HFF-Myc (cell line): ENCODE measurements at regions not wholly inside any gene's neighbourhood (a gene's known extent, or its start where the extent isn't known, plus 50 kb on each side); places are given as distances from the start of the nearest gene placed in this dataset.

ENCODE experiments used
- DNase-seq: peaks from one replicate; pipeline ENCODE4 v3.0.0-alpha.2; 2011; ENCODE audit warnings: low read depth; ENCODE audit errors: extremely low read depth
- H3K4me3 ChIP-seq: replicated peaks from 2 replicates; pipeline ENCODE4 v1.5.1; 2011; ENCODE audit warnings: low read depth, mild to moderate bottlenecking, control low read depth, low read length
- CTCF ChIP-seq: IDR thresholded peaks from 2 replicates; pipeline ENCODE4 v1.5.1; 2012; ENCODE audit warnings: mild to moderate bottlenecking, low read depth, low read length, control low read depth; ENCODE audit errors: missing control alignments

GRCh38 chr2:40592218-40592617, 140.3 kb upstream of the SLC8A1 start:
- H3K4me3 ChIP-seq: no peak overlapping the region
- TF ChIP-seq CTCF: no peak
- DNase-seq: no peak

GRCh38 chr2:40606862-40607261, 155.0 kb upstream of the SLC8A1 start:
- DNase-seq: no peak
- no peak for TF ChIP-seq CTCF
- H3K4me3 ChIP-seq: no peak overlapping the region

- TF ChIP-seq CTCF: no peak
- no peak for DNase-seq
- H3K4me3 ChIP-seq: no peak overlapping the region
These were observed 159.3 kb upstream of the SLC8A1 start for GRCh38 chr2:40611196-40611595.

GRCh38 chr2:40625849-40626248, 174.0 kb upstream of the SLC8A1 start:
- H3K4me3 ChIP-seq: no peak overlapping the region
- no peak for TF ChIP-seq CTCF
- DNase-seq: no peak

- DNase-seq: no peak
- no peak overlapping the region for H3K4me3 ChIP-seq
These were observed 176.7 kb upstream of the SLC8A1 start for GRCh38 chr2:40628556-40628955.

GRCh38 chr2:40629768-40630434, 178.0 kb upstream of the SLC8A1 start:
- no peak for TF ChIP-seq CTCF
- no peak for DNase-seq
- H3K4me3 ChIP-seq: no peak overlapping the region

More at GRCh38 chr2:40628556-40628955, 176.7 kb upstream of the SLC8A1 start:
- no peak for TF ChIP-seq CTCF

- H3K4me3 ChIP-seq: no peak overlapping the region
- no peak for DNase-seq
- TF ChIP-seq CTCF: no peak
These were observed 187.4 kb upstream of the SLC8A1 start for GRCh38 chr2:40639320-40639719.
